Ishikawa (cell line): ENCODE measurements at regions not wholly inside any gene's neighbourhood (a gene's known extent, or its start where the extent isn't known, plus 50 kb on each side); places are given as distances from the start of the nearest gene placed in this dataset.

Experiments used
- EGR1 ChIP-seq: IDR thresholded peaks from 2 replicates; pipeline ENCODE4 v1.6.1; 2012
- EP300 ChIP-seq: IDR thresholded peaks from 2 replicates; pipeline ENCODE4 v1.6.1; 2012; ENCODE audit warnings: borderline replicate concordance
- FOXM1 ChIP-seq: IDR thresholded peaks from 2 replicates; pipeline ENCODE4 v1.6.1; 2012; ENCODE audit warnings: low read depth, borderline replicate concordance
- MAX ChIP-seq: IDR thresholded peaks from 2 replicates; pipeline ENCODE4 v1.6.1; 2012
- RAD21 ChIP-seq: IDR thresholded peaks from 2 replicates; pipeline ENCODE4 v1.6.1; 2012; ENCODE audit warnings: low read depth
- TAF1 ChIP-seq: IDR thresholded peaks from 2 replicates; pipeline ENCODE4 v1.6.1; 2012; ENCODE audit warnings: low read depth, mild to moderate bottlenecking
- YY1 ChIP-seq: IDR thresholded peaks from 2 replicates; pipeline ENCODE4 v1.6.1; 2012; ENCODE audit warnings: low read depth
- ZBTB7A ChIP-seq: IDR thresholded peaks from 2 replicates; pipeline ENCODE4 v1.6.1; 2012; ENCODE audit warnings: low read depth

DNA sequence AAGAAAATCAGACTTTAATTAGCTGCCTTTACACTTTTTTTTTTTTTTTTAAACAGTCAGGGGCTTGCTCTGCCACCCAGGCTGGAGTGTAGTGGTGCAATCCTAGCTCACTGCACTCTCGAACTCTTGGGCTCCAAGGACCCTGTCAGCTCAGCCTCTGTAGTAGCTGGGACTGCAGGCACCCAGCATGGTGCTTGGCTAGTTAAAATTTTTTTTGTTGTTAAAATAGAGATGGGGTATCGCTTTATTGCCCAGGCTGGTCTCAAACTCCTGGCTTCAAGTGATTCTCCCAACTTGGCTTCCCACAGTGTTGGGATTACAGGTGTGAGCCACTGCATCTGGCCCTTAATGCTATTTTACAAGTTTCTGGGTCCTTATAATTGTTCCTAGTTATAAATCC is 359.1 kb downstream of the SPRY1 start:
- TF ChIP-seq MAX: no peak
- TF ChIP-seq EP300: no peak
- no peak for TF ChIP-seq FOXM1
- no peak for TF ChIP-seq YY1
- no peak for TF ChIP-seq EGR1
- no peak for TF ChIP-seq RAD21
- TF ChIP-seq ZBTB7A: no peak
- TF ChIP-seq TAF1: no peak
